PC-3 (cell line): ENCODE measurements at regions not wholly inside any gene's neighbourhood (a gene's known extent, or its start where the extent isn't known, plus 50 kb on each side); places are given as distances from the start of the nearest gene placed in this dataset.

Source experiments
- CTCF ChIP-seq: fragments of 300-600 bp; sonication (generic); conservative IDR thresholded peaks from 2 replicates; pipeline ENCODE4 v1.5.1; 2017; ENCODE audit warnings: antibody characterized with exemption, low read depth, mild to moderate bottlenecking, low read length
- EZH2 ChIP-seq: fragments of 300-600 bp; sonication (generic); IDR thresholded peaks from one replicate; pipeline ENCODE4 v1.6.1; 2017; ENCODE audit warnings: antibody characterized with exemption, mild to moderate bottlenecking, low read length; ENCODE audit not compliant: unreplicated experiment

DNA sequence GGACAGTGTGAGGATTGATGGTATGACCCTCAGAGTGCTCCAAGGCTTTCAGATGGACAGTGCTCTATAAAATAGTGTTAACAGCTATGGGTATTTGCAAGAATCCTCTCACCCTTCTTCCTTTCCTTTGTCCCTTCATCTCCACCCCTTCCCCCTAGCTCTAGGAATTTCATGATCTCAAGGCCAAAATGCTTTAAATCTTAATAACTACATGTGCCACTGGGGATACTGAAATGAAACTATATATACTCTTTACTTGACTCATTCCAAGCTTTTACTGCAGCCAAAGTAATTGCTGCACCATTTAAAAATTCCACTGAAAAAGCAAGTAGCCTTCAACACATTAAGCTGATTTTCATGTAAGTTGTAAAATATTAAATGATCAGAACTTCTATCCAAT lies 361.6 kb upstream of the SLC30A5 start:
- TF ChIP-seq CTCF (no peak), EZH2 (no peak)
